GM21367 (cell line): ENCODE measurements at regions not wholly inside any gene's neighbourhood (a gene's known extent, or its start where the extent isn't known, plus 50 kb on each side); places are given as distances from the start of the nearest gene placed in this dataset.
A peak's percentile ranks its signal among the peaks of the same experiment; 100 is the strongest.

Experiments
- ATAC-seq: cut with Tn5 transposase; IDR thresholded peaks from one replicate; pipeline ENCODE4 v1.9.1; 2021; ENCODE audit not compliant: unreplicated experiment

- ATAC-seq = no peak
These were observed 222.6 kb upstream of the PCDH18 start for GRCh38 chr4:137754652-137755471.

GRCh38 chr4:137749466-137749865 is 217.2 kb upstream of the PCDH18 start:
- no peak for ATAC-seq

- ATAC-seq = no peak
These were observed 216.3 kb upstream of the PCDH18 start for GRCh38 chr4:137748616-137749015.

GRCh38 chr4:137740141-137740540 is 207.8 kb upstream of the PCDH18 start:
- no peak for ATAC-seq

GRCh38 chr4:137739391-137739790 is 207.1 kb upstream of the PCDH18 start:
- ATAC-seq = no peak

- no peak for ATAC-seq
These were observed 206.2 kb upstream of the PCDH18 start for GRCh38 chr4:137738375-137738990.

- ATAC-seq = no peak
These were observed 203.3 kb upstream of the PCDH18 start for GRCh38 chr4:137735561-137736104.

- ATAC-seq = peak; percentile 58
These were observed 201.2 kb upstream of the PCDH18 start for GRCh38 chr4:137733174-137734141.

GRCh38 chr4:137722910-137723309 is 190.6 kb upstream of the PCDH18 start:
- no peak for ATAC-seq

- ATAC-seq = no peak
These were observed 179.2 kb upstream of the PCDH18 start for GRCh38 chr4:137711502-137711901.

- ATAC-seq = no peak
These were observed 175.3 kb upstream of the PCDH18 start for GRCh38 chr4:137707626-137708025.

- ATAC-seq = no peak
These were observed 174.9 kb upstream of the PCDH18 start for GRCh38 chr4:137707102-137707620.

GRCh38 chr4:137705171-137705783 is 173.0 kb upstream of the PCDH18 start:
- no peak for ATAC-seq

GRCh38 chr4:137703195-137703594 is 170.9 kb upstream of the PCDH18 start:
- no peak for ATAC-seq

- no peak for ATAC-seq
These were observed 170.2 kb upstream of the PCDH18 start for GRCh38 chr4:137702512-137702911.

GRCh38 chr4:137701401-137701800 is 169.1 kb upstream of the PCDH18 start:
- no peak for ATAC-seq

GRCh38 chr4:137700751-137701150 is 168.5 kb upstream of the PCDH18 start:
- ATAC-seq = no peak

GRCh38 chr4:137700072-137700471 is 167.8 kb upstream of the PCDH18 start:
- ATAC-seq = no peak

GRCh38 chr4:137694138-137694537 is 161.8 kb upstream of the PCDH18 start:
- ATAC-seq = no peak

- no peak for ATAC-seq
These were observed 161.3 kb upstream of the PCDH18 start for GRCh38 chr4:137693641-137694040.
